ENCODE measurements at regions not wholly inside any gene's neighbourhood (a gene's known extent, or its start where the extent isn't known, plus 50 kb on each side); places are given as distances from the start of the nearest gene placed in this dataset.

- Histone ChIP-seq H4K5ac (ENCODE audit: insufficient read length, low read depth, low read length) (no peak overlapping the region), H3K9me3 (ENCODE audit: control insufficient read depth, low read depth, low read length) (no peaks in the 10 kb centered on the region), H2AFZ (ENCODE audit: low read length) (no peak overlapping the region), H3K4me1 (ENCODE audit: insufficient read depth, low read length) (no peaks in the 10 kb centered on the region; the same call in 1 of the 2 replicates), H3K18ac (ENCODE audit: insufficient read length, low read depth, low read length) (no peak overlapping the region), H3K56ac (ENCODE audit: insufficient read length, low read depth, low read length) (no peak overlapping the region), H2BK15ac (ENCODE audit: low read depth, low read length) (no peak overlapping the region), H4K8ac (replicated peaks; ENCODE audit: insufficient read length, low read depth, low read length) (no peak overlapping the region), H3T11ph (ENCODE audit: low read length) (no peak overlapping the region), H3K4me2 (ENCODE audit: insufficient read depth, insufficient read length, low read length) (no peak overlapping the region), H3K79me2 (ENCODE audit: insufficient read depth, low read length) (no peaks in the 10 kb centered on the region), H2BK5ac (ENCODE audit: insufficient read length, low read length) (no peak overlapping the region), H2BK120ac (ENCODE audit: low read depth, low read length, poor library complexity, severe bottlenecking) (no peak overlapping the region), H3K4ac (ENCODE audit: low read depth, low read length) (no peak overlapping the region), H3K23ac (ENCODE audit: insufficient read length, low read depth, low read length) (no peak overlapping the region), H3K79me1 (ENCODE audit: insufficient read depth, low read depth, low read length, poor library complexity, severe bottlenecking) (no peaks in the 10 kb centered on the region), H4K20me1 (ENCODE audit: control insufficient read depth, insufficient read depth, insufficient read length) (no peaks in the 10 kb centered on the region), H2BK20ac (ENCODE audit: low read depth, low read length, poor library complexity, severe bottlenecking) (no peak overlapping the region), H2AK5ac (ENCODE audit: insufficient read length, low read length) (no peak overlapping the region), H3K27ac (ENCODE audit: insufficient read length, low read depth, low read length) (no peak overlapping the region), H2BK12ac (ENCODE audit: insufficient read length, low read depth, low read length) (no peak overlapping the region), H3K27me3 (ENCODE audit: insufficient read depth, low read length) (no peaks in the 10 kb centered on the region), H3K14ac (ENCODE audit: insufficient read depth, low read length) (no peak overlapping the region), H3K23me2 (ENCODE audit: insufficient read length, low read depth, low read length, poor library complexity, severe bottlenecking) (no peaks in the 10 kb centered on the region), H4K91ac (ENCODE audit: insufficient read length, low read depth, low read length) (no peak overlapping the region), H3K9ac (ENCODE audit: extremely low read depth, insufficient read length, low read length) (no peak overlapping the region)
- H3K36me3 Mint-ChIP-seq (ENCODE audit: insufficient read depth in 1 of 3, low read depth in 3 of 3): peaks cover 4 to 8% (median 4%) of the 10 kb centered on the region in 3 experiments; a peak in 3 of 7 replicates
- no peaks in the 10 kb centered on the region for H3K27me3 Mint-ChIP-seq (ENCODE audit: low read depth)
- no CpG with 5 or more reads among the region's 2 CpGs for WGBS (ENCODE audit: extremely low coverage, insufficient read length, low lambda C conversion rate)
- TF ChIP-seq CTCF (conservative IDR thresholded peaks at IDR 0.05): no peak
- peaks cover 0 to 2% of the 10 kb centered on the region in 2 experiments; a peak in 2 of 5 replicates for H3K9me3 Mint-ChIP-seq
- no peak overlapping the region for H3K27ac Mint-ChIP-seq
- no peak for DNase-seq
- peaks cover 25 to 26% of the 10 kb centered on the region in 2 experiments for H3K4me1 Mint-ChIP-seq
- no peak overlapping the region for H3K4me3 Mint-ChIP-seq
Measured at GRCh38 chr3:102736975-102737304, 302.1 kb downstream of the ZPLD1 start.
